ENCODE measurements at regions not wholly inside any gene's neighbourhood (a gene's known extent, or its start where the extent isn't known, plus 50 kb on each side); places are given as distances from the start of the nearest gene placed in this dataset.

- intact Hi-C loops (cut with DNase I; ENCODE audit: low total_unique reads): no loop called here
- no peaks in the 10 kb centered on the region for H3K4me1 ChIP-seq
- H3K27me3 ChIP-seq: no peaks in the 10 kb centered on the region
- DNase-seq: no peak
- H3K27ac ChIP-seq: no peak overlapping the region
- no peaks in the 10 kb centered on the region for H3K36me3 ChIP-seq (ENCODE audit: low read depth, missing control alignments)
- 56 to 79% methylated on average over 1 of the region's 1 CpG for WGBS, 2 donors
- no peak overlapping the region for H3K4me3 ChIP-seq
- TF ChIP-seq CTCF (IDR thresholded peaks at IDR 0.05) (no peak), POLR2A (IDR thresholded peaks at IDR 0.05) (no peak)
- no peaks in the 10 kb centered on the region for H3K9me3 ChIP-seq
Observed at GRCh38 chr12:39012870-39013269, 107.5 kb upstream of the CPNE8 start.

GRCh38 chr12:39011166-39011565, 105.8 kb upstream of the CPNE8 start:
- H3K36me3 ChIP-seq (ENCODE audit: low read depth, missing control alignments): no peaks in the 10 kb centered on the region
- no peaks in the 10 kb centered on the region for H3K9me3 ChIP-seq
- H3K4me1 ChIP-seq: no peaks in the 10 kb centered on the region
- 46 to 55% methylated on average over 2 of the region's 2 CpGs for WGBS, 2 donors
- DNase-seq: no peak
- H3K27ac ChIP-seq: no peak overlapping the region
- H3K27me3 ChIP-seq: no peaks in the 10 kb centered on the region
- TF ChIP-seq CTCF (IDR thresholded peaks at IDR 0.05) (no peak), POLR2A (IDR thresholded peaks at IDR 0.05) (no peak)
- intact Hi-C loops (cut with DNase I; ENCODE audit: low total_unique reads): no loop called here
- H3K4me3 ChIP-seq: no peak overlapping the region

- no peak for TF ChIP-seq CTCF (IDR thresholded peaks at IDR 0.05)
- no peak for TF ChIP-seq POLR2A (IDR thresholded peaks at IDR 0.05)
- no peaks in the 10 kb centered on the region for H3K9me3 ChIP-seq
- no peak overlapping the region for H3K4me3 ChIP-seq
- DNase-seq: no peak
- intact Hi-C loops (cut with DNase I; ENCODE audit: low total_unique reads): no loop called here
- no peaks in the 10 kb centered on the region for H3K27me3 ChIP-seq
- WGBS, 2 donors: 53 to 71% methylated on average over 1 of the region's 1 CpG
- H3K27ac ChIP-seq: no peak overlapping the region
- no peaks in the 10 kb centered on the region for H3K4me1 ChIP-seq
- no peaks in the 10 kb centered on the region for H3K36me3 ChIP-seq (ENCODE audit: low read depth, missing control alignments)
Observed at GRCh38 chr12:39010406-39010805, 105.0 kb upstream of the CPNE8 start.

DNA sequence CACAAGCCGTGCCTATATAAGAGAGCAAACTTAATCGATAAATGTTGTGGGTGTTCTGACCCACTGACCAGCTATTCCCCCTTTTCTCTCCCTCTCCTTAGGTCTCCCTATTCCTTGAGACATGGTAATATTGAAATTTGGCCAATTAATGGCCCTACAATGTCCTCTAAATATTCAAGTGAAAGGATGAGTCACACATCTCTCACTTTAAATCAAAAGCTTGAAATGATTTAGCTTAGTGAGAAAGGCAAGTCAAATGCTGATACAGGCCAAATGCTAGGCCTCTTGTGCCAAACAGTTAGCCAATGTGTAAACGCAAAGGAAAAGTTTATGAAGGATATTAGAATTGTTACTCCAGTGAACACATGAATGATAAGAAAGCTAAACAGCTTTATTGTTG, 102.2 kb upstream of the CPNE8 start:
- WGBS, 2 donors: 83 to 92% methylated on average over 3 of the region's 3 CpGs
- H3K9me3 ChIP-seq: no peaks in the 10 kb centered on the region
- H3K4me3 ChIP-seq: no peak overlapping the region
- no peaks in the 10 kb centered on the region for H3K36me3 ChIP-seq (ENCODE audit: low read depth, missing control alignments)
- no peak for DNase-seq
- H3K27me3 ChIP-seq: no peaks in the 10 kb centered on the region
- no peaks in the 10 kb centered on the region for H3K4me1 ChIP-seq
- no peak for TF ChIP-seq POLR2A (IDR thresholded peaks at IDR 0.05)
- TF ChIP-seq CTCF (IDR thresholded peaks at IDR 0.05): no peak
- intact Hi-C loops (cut with DNase I; ENCODE audit: low total_unique reads): no loop called here
- H3K27ac ChIP-seq: no peak overlapping the region

DNA sequence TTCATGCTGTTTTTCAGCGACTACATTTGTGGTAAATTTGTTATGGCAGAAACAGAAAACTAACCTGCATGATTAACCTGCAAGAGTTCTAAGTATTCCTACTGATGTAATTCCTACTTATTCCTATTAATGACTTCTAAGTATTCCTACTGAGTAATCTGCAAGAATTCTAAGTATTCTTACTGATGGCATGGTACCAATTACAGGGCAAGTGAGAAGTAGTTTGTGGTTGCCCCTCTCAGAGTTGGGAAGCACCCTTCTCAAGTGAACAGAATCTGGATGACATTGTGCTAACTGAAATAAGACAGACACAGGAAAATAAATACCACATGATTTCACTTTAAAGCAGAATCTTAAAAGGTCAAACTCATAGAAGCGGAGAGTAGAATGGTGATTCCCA, 100.9 kb upstream of the CPNE8 start:
- intact Hi-C loops (cut with DNase I; ENCODE audit: low total_unique reads): no loop called here
- WGBS, 2 donors: 83 to 89% methylated on average over 2 of the region's 2 CpGs
- H3K27me3 ChIP-seq: no peaks in the 10 kb centered on the region
- no peak for TF ChIP-seq CTCF (IDR thresholded peaks at IDR 0.05)
- no peak for TF ChIP-seq POLR2A (IDR thresholded peaks at IDR 0.05)
- no peak overlapping the region for H3K27ac ChIP-seq
- H3K9me3 ChIP-seq: no peaks in the 10 kb centered on the region
- H3K36me3 ChIP-seq (ENCODE audit: low read depth, missing control alignments): no peaks in the 10 kb centered on the region
- H3K4me1 ChIP-seq: no peaks in the 10 kb centered on the region
- H3K4me3 ChIP-seq: no peak overlapping the region
- DNase-seq: no peak

Measured in testis (tissue), 2 donors.